IMR-90 (cell line): ENCODE measurements at regions not wholly inside any gene's neighbourhood (a gene's known extent, or its start where the extent isn't known, plus 50 kb on each side); places are given as distances from the start of the nearest gene placed in this dataset.

ENCODE experiments used
- ATAC-seq: fragments of 200-7000 bp; cut with Tn5 transposase; 2 replicates; pipeline ENCODE4 v1.9.1; 2020; ENCODE audit warnings: low read depth, mild to moderate bottlenecking, moderate library complexity
- BruUV-seq: library from RNA; stranded (reverse); fragments of 400-500 nt; replicated peaks from 2 replicates; lab custom pipeline; 2021; lab: Mats Ljungman, UMichigan
- CTCF ChIA-PET: fragments of 300-600 bp; formaldehyde crosslinking; extraction: SDS; loops from one replicate; lab custom pipeline; 2021; ENCODE audit warnings: antibody characterized with exemption; lab: Yijun Ruan, JAX
- POLR2A ChIA-PET: fragments of 300-600 bp; sonication (Branson Sonifier 250); formaldehyde crosslinking; loops from one replicate; lab custom pipeline; 2022; ENCODE audit warnings: antibody characterized with exemption; ENCODE audit not compliant: unreplicated experiment; lab: Charles Lee
- DNase-seq: peaks from one replicate; pipeline ENCODE4 v3.0.0; 2013
- H2AFZ ChIP-seq: replicated peaks from 2 replicates; pipeline ENCODE3; 2013; ENCODE audit warnings: low read length, mild to moderate bottlenecking; ENCODE audit not compliant: poor library complexity
- H2AK5ac ChIP-seq: 2 replicates; pipeline ENCODE4 v1.6.1; 2013; ENCODE audit warnings: low read depth, low read length, inconsistent platforms
- H2AK9ac ChIP-seq: replicated peaks from 2 replicates; pipeline ENCODE3; 2013; ENCODE audit warnings: mild to moderate bottlenecking, low read depth, low read length, moderate library complexity; ENCODE audit not compliant: poor library complexity
- H2BK120ac ChIP-seq: 2 replicates; pipeline ENCODE4 v1.6.1; 2013; ENCODE audit warnings: low read depth, low read length, inconsistent platforms
- H2BK15ac ChIP-seq: 3 replicates; pipeline ENCODE4 v1.6.1; 2013; ENCODE audit warnings: low read depth, low read length, inconsistent platforms
- H2BK20ac ChIP-seq: 2 replicates; pipeline ENCODE4 v1.6.1; 2013; ENCODE audit warnings: low read depth, mild to moderate bottlenecking, inconsistent platforms, low read length, moderate library complexity
- H2BK5ac ChIP-seq: 2 replicates; pipeline ENCODE4 v1.6.1; 2013; ENCODE audit warnings: mild to moderate bottlenecking, low read depth, low read length, inconsistent platforms; ENCODE audit not compliant: poor library complexity, severe bottlenecking
- H3K14ac ChIP-seq: replicated peaks from 2 replicates; pipeline ENCODE4 v1.6.1; 2013; ENCODE audit warnings: low read depth, low read length, inconsistent platforms
- H3K18ac ChIP-seq: 2 replicates; pipeline ENCODE4 v1.6.1; 2013; ENCODE audit warnings: low read depth, low read length, control low read depth
- H3K23ac ChIP-seq: 2 replicates; pipeline ENCODE4 v1.6.1; 2013; ENCODE audit warnings: low read depth, low read length, inconsistent platforms
- H3K27ac ChIP-seq: 2 replicates; pipeline ENCODE4 v1.5.1; 2013; ENCODE audit warnings: mild to moderate bottlenecking, control low read depth, low read length; ENCODE audit not compliant: insufficient read depth
- H3K27me3 ChIP-seq: 2 replicates; pipeline ENCODE4 v1.6.1; 2013; ENCODE audit warnings: low read length; ENCODE audit not compliant: control insufficient read depth, insufficient read depth
- H3K36me3 ChIP-seq: 2 replicates; pipeline ENCODE4 v1.6.1; 2013; ENCODE audit warnings: low read length, mixed read lengths; ENCODE audit not compliant: control insufficient read depth, insufficient read depth
- H3K4ac ChIP-seq: 2 replicates; pipeline ENCODE4 v1.6.1; 2013; ENCODE audit warnings: low read depth, low read length, inconsistent platforms
- H3K4me1 ChIP-seq: 2 replicates; pipeline ENCODE4 v1.6.1; 2013; ENCODE audit warnings: low read length, mixed read lengths; ENCODE audit not compliant: control insufficient read depth, insufficient read depth
- H3K4me2 ChIP-seq: 2 replicates; pipeline ENCODE4 v1.6.1; 2013; ENCODE audit warnings: low read depth, mild to moderate bottlenecking, control low read depth, low read length, moderate library complexity
- H3K4me3 ChIP-seq: 2 replicates; pipeline ENCODE4 v1.5.1; 2013; ENCODE audit warnings: low read depth, mild to moderate bottlenecking, control low read depth, low read length, moderate library complexity; ENCODE audit not compliant: insufficient read depth
- H3K56ac ChIP-seq: 2 replicates; pipeline ENCODE4 v1.6.1; 2013; ENCODE audit warnings: low read length, inconsistent platforms; ENCODE audit not compliant: insufficient read depth; ENCODE audit errors: extremely low read depth
- H3K79me1 ChIP-seq, 2 experiments: 2 replicates each; pipeline ENCODE4 v1.6.1; 2013; ENCODE audit warnings: low read length in 2 of 2, inconsistent platforms in 1 of 2, low read depth in 1 of 2
- H3K9ac ChIP-seq: 2 replicates; pipeline ENCODE4 v1.6.1; 2013; ENCODE audit warnings: low read depth, low read length, control low read depth
- H3K9me1 ChIP-seq: 2 replicates; pipeline ENCODE4 v1.6.1; 2013; ENCODE audit warnings: low read length, inconsistent platforms; ENCODE audit not compliant: insufficient read depth
- H3K9me3 ChIP-seq: 2 replicates; pipeline ENCODE4 v1.6.1; 2013; ENCODE audit warnings: low read length; ENCODE audit not compliant: control insufficient read depth, insufficient read depth
- H4K20me1 ChIP-seq: 2 replicates; pipeline ENCODE4 v1.6.1; 2013; ENCODE audit warnings: low read length, inconsistent platforms; ENCODE audit not compliant: insufficient read depth
- H4K5ac ChIP-seq: 2 replicates; pipeline ENCODE4 v1.6.1; 2013; ENCODE audit warnings: mild to moderate bottlenecking, low read depth, low read length, control low read depth
- H4K8ac ChIP-seq, 2 experiments: 2 replicates each; pipeline ENCODE4 v1.6.1; 2013; ENCODE audit warnings: low read depth in 2 of 2, low read length in 2 of 2, control low read depth in 1 of 2, inconsistent platforms in 1 of 2
- H4K91ac ChIP-seq: 2 replicates; pipeline ENCODE4 v1.6.1; 2013; ENCODE audit warnings: low read depth, low read length, inconsistent platforms; ENCODE audit not compliant: insufficient read depth
- BHLHE40 ChIP-seq: fragments of 150-350 bp; IDR thresholded peaks from 2 replicates; pipeline ENCODE4 v1.6.1; 2016; ENCODE audit warnings: mild to moderate bottlenecking, low read depth, low read length
- CHD1 ChIP-seq: IDR thresholded peaks from 2 replicates; pipeline ENCODE4 v1.6.1; 2012; ENCODE audit warnings: low read depth, low read length, improper control_type of control experiment
- MAFK ChIP-seq: IDR thresholded peaks from 2 replicates; pipeline ENCODE4 v1.6.1; 2012; ENCODE audit warnings: low read depth, low read length, improper control_type of control experiment
- MXI1 ChIP-seq: IDR thresholded peaks from 2 replicates; pipeline ENCODE4 v1.6.1; 2012; ENCODE audit warnings: low read depth, mild to moderate bottlenecking, low read length, moderate library complexity, borderline replicate concordance
- POLR2A ChIP-seq: IDR thresholded peaks from 2 replicates; pipeline ENCODE4 v1.6.1; 2012; ENCODE audit warnings: mild to moderate bottlenecking, low read depth, low read length
- RAD21 ChIP-seq: IDR thresholded peaks from 2 replicates; pipeline ENCODE4 v1.6.1; 2012; ENCODE audit warnings: low read length, improper control_type of control experiment
- RCOR1 ChIP-seq: IDR thresholded peaks from 2 replicates; pipeline ENCODE4 v1.6.1; 2012; ENCODE audit warnings: mild to moderate bottlenecking, low read length, improper control_type of control experiment; ENCODE audit not compliant: insufficient replicate concordance
- WGBS, 2 experiments: methylation state at CpG; one replicate each; pipeline versions ENCODE4 v1.1.5 to v1.1.7; 2013; ENCODE audit warnings: missing lambda C conversion rate in 2 of 2; ENCODE audit not compliant: insufficient read length in 1 of 2; ENCODE audit errors: extremely low coverage in 2 of 2; 5-methylcytosine and 5-hydroxymethylcytosine counted together
- dilution Hi-C: fragments of 300-500 bp; cut with HindIII; formaldehyde crosslinking; loops from one replicate; pipeline ENCODE4 v1.14.3; 2018; ENCODE audit warnings: low sequenced_read_pairs; ENCODE audit not compliant: unreplicated experiment
- in situ Hi-C: fragments of 300-500 bp; cut with MboI; formaldehyde crosslinking; loops from 3 replicates; pipeline ENCODE4 v1.14.3; 2019; ENCODE audit warnings: low sequenced_read_pairs, inconsistent platforms, mixed read lengths
- intact Hi-C: fragments of 100-400 bp; cut with micrococcal nuclease; formaldehyde crosslinking; loops from 2 replicates; pipeline ENCODE4 v1.10.0; 2022
- TF ChIP-seq, protein P1 (sequence below): fragments of 150-350 bp; IDR thresholded peaks from 2 replicates; pipeline ENCODE4 v1.6.1; 2017; ENCODE audit warnings: mild to moderate bottlenecking, antibody characterized with exemption, low read length, low read depth
- TF ChIP-seq, protein P2 (sequence below): conservative IDR thresholded peaks from 2 replicates; pipeline ENCODE4 v1.5.1; 2012; ENCODE audit warnings: mild to moderate bottlenecking, low read depth, low read length, improper control_type of control experiment

- H3K27me3 ChIP-seq: no peaks in the 10 kb centered on the region
- no TSS peak for BruUV-seq
- H3K4me2 ChIP-seq: no peak overlapping the region
- H3K9ac ChIP-seq: no peak overlapping the region
- H2AK9ac ChIP-seq: no peak overlapping the region
- H3K18ac ChIP-seq: no peak overlapping the region
- no peaks in the 10 kb centered on the region for H3K79me1 ChIP-seq
- no peaks in the 10 kb centered on the region for H3K36me3 ChIP-seq
- no peak for ATAC-seq
- dilution Hi-C loops (no loop called here), intact Hi-C loops (no loop called here), in situ Hi-C loops (no loop called here)
- H3K9me1 ChIP-seq: no peaks in the 10 kb centered on the region
- H3K56ac ChIP-seq: no peak overlapping the region
- H4K5ac ChIP-seq: no peak overlapping the region
- no peaks in the 10 kb centered on the region for H3K9me3 ChIP-seq
- ChIA-PET POLR2A (no interaction called here), CTCF (no interaction called here)
- H2AK5ac ChIP-seq: no peak overlapping the region
- H2AFZ ChIP-seq: no peak overlapping the region
- no peak overlapping the region for H3K14ac ChIP-seq
- no peak overlapping the region for H3K23ac ChIP-seq
- no peak overlapping the region for H2BK120ac ChIP-seq
- TF ChIP-seq MAFK (no peak), RCOR1 (no peak), BHLHE40 (no peak), POLR2A (no peak), CHD1 (no peak), RAD21 (no peak), MXI1 (no peak)
- TF ChIP-seq, protein P1, sequence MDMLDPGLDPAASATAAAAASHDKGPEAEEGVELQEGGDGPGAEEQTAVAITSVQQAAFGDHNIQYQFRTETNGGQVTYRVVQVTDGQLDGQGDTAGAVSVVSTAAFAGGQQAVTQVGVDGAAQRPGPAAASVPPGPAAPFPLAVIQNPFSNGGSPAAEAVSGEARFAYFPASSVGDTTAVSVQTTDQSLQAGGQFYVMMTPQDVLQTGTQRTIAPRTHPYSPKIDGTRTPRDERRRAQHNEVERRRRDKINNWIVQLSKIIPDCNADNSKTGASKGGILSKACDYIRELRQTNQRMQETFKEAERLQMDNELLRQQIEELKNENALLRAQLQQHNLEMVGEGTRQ: no peak
- TF ChIP-seq, protein P2, sequence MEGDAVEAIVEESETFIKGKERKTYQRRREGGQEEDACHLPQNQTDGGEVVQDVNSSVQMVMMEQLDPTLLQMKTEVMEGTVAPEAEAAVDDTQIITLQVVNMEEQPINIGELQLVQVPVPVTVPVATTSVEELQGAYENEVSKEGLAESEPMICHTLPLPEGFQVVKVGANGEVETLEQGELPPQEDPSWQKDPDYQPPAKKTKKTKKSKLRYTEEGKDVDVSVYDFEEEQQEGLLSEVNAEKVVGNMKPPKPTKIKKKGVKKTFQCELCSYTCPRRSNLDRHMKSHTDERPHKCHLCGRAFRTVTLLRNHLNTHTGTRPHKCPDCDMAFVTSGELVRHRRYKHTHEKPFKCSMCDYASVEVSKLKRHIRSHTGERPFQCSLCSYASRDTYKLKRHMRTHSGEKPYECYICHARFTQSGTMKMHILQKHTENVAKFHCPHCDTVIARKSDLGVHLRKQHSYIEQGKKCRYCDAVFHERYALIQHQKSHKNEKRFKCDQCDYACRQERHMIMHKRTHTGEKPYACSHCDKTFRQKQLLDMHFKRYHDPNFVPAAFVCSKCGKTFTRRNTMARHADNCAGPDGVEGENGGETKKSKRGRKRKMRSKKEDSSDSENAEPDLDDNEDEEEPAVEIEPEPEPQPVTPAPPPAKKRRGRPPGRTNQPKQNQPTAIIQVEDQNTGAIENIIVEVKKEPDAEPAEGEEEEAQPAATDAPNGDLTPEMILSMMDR: no peak
- no peak overlapping the region for H4K91ac ChIP-seq
- no CpG with 5 or more reads among the region's 2 CpGs for WGBS, 2 experiments
- no peak overlapping the region for H2BK5ac ChIP-seq
- no peak overlapping the region for H4K8ac ChIP-seq
- no peak overlapping the region for H3K4me3 ChIP-seq
- H4K20me1 ChIP-seq: no peaks in the 10 kb centered on the region
- H3K4me1 ChIP-seq: no peaks in the 10 kb centered on the region
- no peak overlapping the region for H2BK20ac ChIP-seq
- DNase-seq: no peak
- no peak overlapping the region for H3K27ac ChIP-seq
- no peak overlapping the region for H2BK15ac ChIP-seq
- no peak overlapping the region for H3K4ac ChIP-seq
These were observed 600.5 kb upstream of the EYS start for GRCh38 chr6:66307490-66307889.
